GM19395 (cell line): ENCODE measurements at regions not wholly inside any gene's neighbourhood (a gene's known extent, or its start where the extent isn't known, plus 50 kb on each side); places are given as distances from the start of the nearest gene placed in this dataset.
"Not testable (repeated sequence)": the region's sequence is repeated elsewhere in the genome, so short reads cannot be mapped to it uniquely, and the experiment has no call there.

ENCODE experiments used
- ATAC-seq: cut with Tn5 transposase; IDR thresholded peaks from one replicate; pipeline ENCODE4 v1.9.1; 2021; ENCODE audit warnings: mild to moderate bottlenecking, moderate library complexity; ENCODE audit not compliant: unreplicated experiment

DNA sequence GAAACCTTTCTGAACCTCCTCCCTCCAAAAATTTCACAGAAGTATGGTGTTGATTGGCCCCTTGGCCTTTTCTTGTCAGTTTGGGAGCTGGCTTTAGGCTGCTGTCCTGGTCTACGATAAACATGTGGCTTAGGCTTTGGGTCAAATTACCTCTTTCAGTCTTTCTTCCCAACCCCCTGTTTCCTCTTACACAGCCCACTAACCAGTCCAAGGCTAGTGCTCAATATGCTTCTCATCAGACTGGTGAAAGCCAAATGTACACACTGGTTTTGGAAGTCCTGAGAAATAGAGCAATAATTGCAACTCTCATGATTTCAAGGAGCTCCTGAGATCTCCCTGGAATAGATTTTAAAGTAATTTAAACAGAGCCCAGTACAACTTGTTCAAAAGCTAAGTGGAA, 933.7 kb upstream of the GJE1 start:
- no peak for ATAC-seq

GRCh38 chr6:141195251-141195832, 937.4 kb upstream of the GJE1 start:
- peak; percentile 59 for ATAC-seq

DNA sequence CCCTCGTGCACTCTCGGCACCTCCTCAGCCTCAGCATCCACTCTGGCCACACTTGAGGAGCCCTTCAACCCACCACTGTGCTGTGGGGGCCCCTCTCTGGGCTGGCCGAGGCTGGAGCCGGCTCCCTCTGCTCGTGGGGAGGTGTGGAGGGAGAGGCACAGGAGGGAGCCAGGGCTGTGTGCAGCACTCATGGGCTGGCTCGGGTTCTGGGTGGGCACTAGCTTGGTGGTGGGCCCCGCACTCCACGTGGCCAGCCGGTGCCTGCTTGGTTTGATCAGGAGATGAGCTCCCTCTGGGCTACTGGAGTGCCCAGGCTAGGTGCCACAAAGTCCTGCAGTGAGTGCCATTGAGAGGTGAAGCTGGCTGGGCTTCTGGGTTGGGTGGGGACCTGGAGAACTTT, 949.4 kb upstream of the GJE1 start:
- ATAC-seq: no peak

- ATAC-seq: not testable (repeated sequence)
Observed at GRCh38 chr6:141175458-141175857, 957.3 kb upstream of the GJE1 start.

DNA sequence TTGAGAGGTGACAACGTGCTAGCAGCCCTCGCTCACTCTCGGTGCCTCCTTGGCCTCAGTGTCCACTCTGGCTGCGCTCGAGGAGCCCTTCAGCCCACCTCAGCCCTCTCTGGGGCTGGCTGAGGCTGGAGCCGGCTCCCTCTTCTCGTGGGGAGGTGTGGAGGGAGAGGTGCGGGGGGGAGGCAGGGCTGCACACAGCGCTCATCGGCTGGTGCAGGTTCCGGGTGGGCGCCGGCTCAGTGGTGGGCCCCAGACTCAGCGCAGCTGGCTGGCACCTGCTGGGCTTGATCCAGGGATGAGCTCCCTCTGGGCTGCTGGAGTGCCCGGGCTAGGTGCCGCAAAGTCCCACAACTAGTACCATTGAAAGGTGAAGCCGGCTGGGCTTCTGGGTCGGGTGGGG, 957.8 kb upstream of the GJE1 start:
- no peak for ATAC-seq

GRCh38 chr6:141173529-141173928, 959.2 kb upstream of the GJE1 start:
- ATAC-seq: no peak

- no peak for ATAC-seq
Observed at GRCh38 chr6:141169419-141169818, 963.3 kb upstream of the GJE1 start.

DNA sequence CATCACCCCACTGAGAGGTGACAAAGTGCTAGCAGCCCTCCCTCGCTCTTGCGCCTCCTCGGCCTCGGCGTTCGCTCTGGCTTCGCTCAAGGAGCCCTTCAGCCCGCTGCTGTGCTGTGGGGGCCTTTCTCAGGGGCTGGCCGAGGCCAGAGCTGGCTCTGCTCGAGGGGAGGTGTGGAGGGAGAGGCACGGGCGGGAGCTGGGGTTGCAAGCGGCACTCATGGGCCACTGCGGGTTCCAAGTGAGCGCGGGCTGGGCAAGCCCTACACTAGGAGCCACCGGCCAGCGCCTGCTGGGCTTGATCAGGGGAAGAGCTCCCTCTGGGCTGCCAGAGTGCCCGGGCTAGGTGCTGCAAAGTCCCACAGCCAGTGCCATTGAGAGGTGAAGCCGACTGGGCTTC, 964.8 kb upstream of the GJE1 start:
- ATAC-seq: no peak

DNA sequence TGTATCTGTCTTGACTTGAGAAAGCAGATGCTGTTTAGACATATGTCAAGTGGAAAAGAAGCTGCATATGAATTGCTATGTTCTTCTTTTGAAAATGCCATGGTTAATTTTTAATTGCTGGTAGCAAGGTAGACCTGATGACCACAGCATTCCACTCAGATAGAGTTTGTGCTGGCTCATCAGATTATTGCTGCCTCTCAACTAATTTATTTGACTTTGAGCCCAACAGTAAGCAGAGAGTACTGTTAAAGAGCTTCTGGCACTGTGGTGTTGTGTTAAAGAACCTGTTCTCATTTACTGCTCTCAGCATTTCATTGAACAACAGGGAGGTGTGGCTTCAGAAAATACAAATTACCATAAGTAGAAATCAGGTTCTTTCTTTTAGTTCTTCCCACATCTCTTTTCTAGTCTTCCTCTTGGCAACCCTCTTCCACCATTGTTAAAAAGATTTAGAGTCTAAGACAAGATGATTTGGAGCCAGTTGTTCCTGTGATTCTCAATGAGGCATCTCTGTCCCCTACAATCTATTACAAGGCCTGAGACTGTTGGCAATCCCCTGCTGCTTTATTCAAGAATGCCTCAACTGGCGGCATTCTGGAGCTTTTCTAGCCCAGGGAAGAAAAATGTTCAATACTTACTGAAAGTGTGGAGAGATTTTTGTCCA, 967.6 kb upstream of the GJE1 start:
- no peak for ATAC-seq

DNA sequence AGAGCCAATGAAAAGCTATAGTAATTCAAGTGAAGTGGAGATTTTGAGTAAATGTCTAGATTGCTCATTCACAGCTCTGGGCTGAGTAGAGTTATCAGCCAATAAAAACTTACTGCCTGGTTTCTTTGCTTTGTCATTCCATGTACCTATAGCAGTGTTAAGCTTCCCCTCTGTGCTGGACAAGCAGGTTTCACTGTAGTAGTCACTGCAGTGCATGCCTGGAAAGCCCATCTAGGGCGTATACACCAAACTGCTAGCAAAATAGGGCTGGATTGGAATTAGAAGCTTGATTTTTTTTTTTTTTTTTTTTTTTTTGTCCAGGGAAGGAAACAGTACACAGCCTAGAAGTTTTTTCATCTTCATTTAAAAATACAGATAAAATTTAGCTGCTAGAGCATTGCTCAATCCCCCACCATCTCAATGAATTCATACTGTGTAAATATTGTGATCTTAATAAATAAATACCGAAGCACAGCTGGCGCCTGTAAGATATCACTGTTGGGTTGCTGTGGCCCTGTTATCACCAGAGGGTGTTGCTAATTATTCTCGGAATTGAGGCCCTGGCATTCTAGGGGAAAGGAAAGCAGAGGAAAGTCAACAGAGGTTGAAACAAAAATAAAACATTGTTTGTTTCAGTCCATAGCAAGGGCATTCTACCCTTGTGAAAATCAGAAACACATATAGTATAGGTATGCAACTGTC, 968.5 kb upstream of the GJE1 start:
- no peak for ATAC-seq

DNA sequence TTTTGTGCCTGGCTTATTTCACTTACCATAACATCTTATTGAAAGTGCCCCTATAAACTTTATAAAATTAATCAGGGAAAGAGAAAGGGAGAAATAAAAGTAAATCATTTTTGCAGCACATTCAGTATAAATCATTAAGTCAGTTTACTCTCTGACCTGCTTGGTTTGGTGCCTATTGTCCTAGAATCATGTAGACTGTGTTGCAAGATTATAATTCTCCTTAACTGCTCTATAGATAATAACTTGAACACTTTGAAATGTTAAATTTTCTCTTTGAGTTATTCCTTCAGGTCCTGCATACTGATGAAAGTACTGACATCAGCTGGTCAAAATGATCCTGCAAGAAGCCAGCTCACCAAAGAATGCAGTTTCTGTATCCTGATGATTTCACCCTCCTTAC, 969.6 kb upstream of the GJE1 start:
- ATAC-seq: no peak

GRCh38 chr6:141158740-141159139, 974.0 kb upstream of the GJE1 start:
- ATAC-seq: no peak

DNA sequence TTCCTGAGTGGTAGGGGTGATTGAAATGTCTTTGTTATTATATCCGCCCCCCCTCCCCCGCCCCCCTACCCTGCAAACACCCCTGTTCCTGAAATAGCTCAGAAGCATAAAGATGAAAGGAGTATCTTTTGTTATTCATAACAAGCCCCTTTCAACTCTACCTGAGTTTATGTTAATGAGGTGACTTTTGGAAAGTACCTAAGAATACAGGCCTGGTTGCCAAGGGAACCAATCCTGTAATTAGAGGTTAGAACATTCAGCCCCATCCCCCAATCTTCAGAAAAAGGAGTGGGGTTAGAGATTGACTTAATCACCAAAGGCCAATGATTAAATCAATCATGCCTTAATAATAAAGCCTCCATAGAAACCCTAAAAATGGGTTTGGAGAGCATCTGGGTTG, 979.2 kb upstream of the GJE1 start:
- peak; percentile 53 for ATAC-seq

DNA sequence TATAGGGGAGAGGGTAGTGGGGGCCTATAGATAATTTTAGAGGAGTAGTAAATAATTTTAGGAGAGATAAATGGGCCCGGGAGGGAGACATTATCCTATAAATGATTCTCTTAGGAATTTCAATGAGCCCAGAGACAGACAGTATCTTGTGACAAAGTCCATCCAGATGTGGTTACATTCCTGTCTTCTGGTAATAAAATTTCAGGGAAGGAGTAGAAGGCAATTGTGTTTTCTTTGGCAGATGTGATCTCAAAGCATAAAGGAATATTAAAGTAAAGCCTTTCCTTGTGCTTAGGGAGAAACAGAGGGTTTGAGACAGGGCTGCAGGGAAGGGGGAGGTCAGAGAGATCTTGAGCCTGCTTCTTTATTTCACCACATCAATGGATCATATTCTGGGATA, 979.8 kb upstream of the GJE1 start:
- no peak for ATAC-seq

DNA sequence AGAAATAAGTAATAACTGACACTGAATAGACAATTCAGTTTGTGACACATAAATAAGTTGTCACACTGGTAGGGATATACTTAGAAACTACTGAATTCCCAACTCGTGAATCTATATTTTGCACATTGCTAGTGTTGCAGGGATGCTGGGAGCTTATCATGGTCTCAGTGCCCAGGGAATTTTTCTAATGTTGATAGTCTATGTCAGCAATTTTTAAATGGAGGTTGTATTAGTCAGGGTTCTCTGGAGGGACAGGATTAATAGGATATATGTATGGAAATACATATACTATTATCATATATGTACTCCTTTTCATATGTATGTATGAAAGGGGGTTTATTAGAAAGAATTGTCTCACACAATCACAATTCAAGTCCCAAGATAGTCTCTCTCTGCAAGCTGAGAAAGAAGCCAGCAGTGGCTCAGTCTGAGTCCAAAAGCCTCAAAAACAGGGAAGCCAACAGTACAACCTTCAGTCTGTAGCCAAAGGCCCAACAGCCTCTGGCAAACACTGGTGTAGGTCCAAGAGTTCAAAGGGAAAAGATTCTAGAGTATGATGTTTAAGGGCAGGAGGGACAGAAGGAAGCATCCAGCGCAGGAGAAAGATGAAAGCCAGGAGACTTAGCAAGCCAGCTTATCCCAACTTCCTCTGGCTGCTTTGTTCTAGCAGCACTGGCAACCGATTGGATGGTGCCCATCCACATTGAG, 980.9 kb upstream of the GJE1 start:
- ATAC-seq: no peak

- ATAC-seq: no peak
Observed at GRCh38 chr6:141141870-141142269, 990.9 kb upstream of the GJE1 start.

GRCh38 chr6:141140905-141141304, 991.8 kb upstream of the GJE1 start:
- peak; percentile 58 for ATAC-seq

- ATAC-seq: no peak
Observed at GRCh38 chr6:141139461-141139860, 993.3 kb upstream of the GJE1 start.

- ATAC-seq: no peak
Observed at GRCh38 chr6:141134723-141135122, 998.0 kb upstream of the GJE1 start.

- no peak for ATAC-seq
Observed at GRCh38 chr6:141133836-141134235, 998.9 kb upstream of the GJE1 start.

GRCh38 chr6:141133346-141133745, 999.4 kb upstream of the GJE1 start:
- no peak for ATAC-seq

DNA sequence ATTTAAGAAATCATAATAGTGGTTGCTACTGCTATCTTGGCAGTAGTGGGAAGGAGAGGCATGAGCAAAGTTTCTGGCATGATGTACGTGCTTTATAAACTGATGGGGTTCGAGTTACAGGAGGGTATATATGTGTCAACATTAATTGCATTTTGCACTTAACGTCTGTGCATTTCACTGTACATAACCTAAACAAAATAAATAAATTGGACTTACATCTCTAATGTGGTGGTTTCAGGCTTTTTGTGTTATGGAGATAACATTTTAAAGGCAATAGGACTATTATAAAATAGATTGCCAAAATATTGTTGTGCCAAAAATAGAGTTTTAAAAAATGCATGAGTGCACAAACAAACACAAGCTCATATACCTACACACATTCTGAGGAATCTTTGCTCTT, 1001.1 kb upstream of the GJE1 start:
- no peak for ATAC-seq
